ENCODE measurements at regions not wholly inside any gene's neighbourhood (a gene's known extent, or its start where the extent isn't known, plus 50 kb on each side); places are given as distances from the start of the nearest gene placed in this dataset.

DNA sequence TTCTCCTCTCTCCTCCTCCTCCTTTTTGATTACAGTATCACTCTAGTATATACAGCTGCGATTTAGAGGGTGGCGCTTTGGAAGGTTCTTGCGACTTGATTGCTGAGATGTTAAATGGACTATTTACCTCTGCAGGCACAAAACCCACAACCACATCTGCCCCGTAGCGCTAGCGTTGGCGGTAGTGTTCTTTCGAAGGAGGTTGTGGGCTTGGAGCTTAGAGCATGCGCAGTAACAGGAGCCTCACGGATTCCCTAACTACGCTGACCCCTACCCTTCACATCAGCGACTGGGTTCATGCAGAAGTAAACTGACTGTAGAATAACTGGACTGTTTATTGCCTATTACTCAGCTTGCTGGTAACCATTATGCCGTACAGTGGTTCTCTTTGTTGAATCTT lies 58.0 kb downstream of the CGGBP1 start:
- peaks cover 6% of the 10 kb centered on the region for H3K4me1 Mint-ChIP-seq
- no peaks in the 10 kb centered on the region for H3K9me3 Mint-ChIP-seq
- peak; percentile 10 for ATAC-seq (replicated peaks)
- peak overlapping the region; percentile 36 for H3K4me3 Mint-ChIP-seq
- H3K36me3 Mint-ChIP-seq (ENCODE audit: low read depth) = no peaks in the 10 kb centered on the region
- H3K27me3 Mint-ChIP-seq = peaks cover 4% of the 10 kb centered on the region
- no peak overlapping the region for H3K27ac Mint-ChIP-seq

DNA sequence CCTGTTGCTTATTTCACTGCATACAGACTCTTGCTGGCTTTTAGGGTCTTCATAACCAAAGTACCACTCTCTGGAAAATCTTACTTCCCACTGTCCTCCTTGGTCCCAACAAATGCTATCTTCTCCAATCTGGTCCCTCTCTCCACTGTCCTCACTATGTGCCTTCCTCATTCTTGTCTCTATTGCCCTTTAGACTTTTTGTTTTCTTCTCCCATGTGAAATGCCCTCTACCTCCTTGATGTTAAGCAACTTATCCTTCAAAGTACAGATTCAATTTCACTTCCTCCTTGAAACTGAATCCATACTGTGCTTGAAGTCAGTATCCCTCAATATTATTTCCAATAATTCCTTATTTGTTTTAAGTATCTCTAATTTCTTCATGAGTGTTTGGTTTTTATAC lies 60.8 kb downstream of the CGGBP1 start:
- Mint-ChIP-seq H3K4me1 (peaks cover 6% of the 10 kb centered on the region), H3K36me3 (ENCODE audit: low read depth) (no peaks in the 10 kb centered on the region)

GRCh38 chr3:87997298-87997697 lies 61.5 kb downstream of the CGGBP1 start:
- Mint-ChIP-seq H3K27me3 (peaks cover 4% of the 10 kb centered on the region), H3K4me3 (peak overlapping the region; percentile 57), H3K36me3 (ENCODE audit: low read depth) (no peaks in the 10 kb centered on the region), H3K27ac (peak overlapping the region; percentile 21), H3K4me1 (peaks cover 6% of the 10 kb centered on the region), H3K9me3 (no peaks in the 10 kb centered on the region)
- peak; percentile 99 for ATAC-seq (replicated peaks)

More for the DNA sequence above, 60.8 kb downstream of the CGGBP1 start:
- ATAC-seq (replicated peaks) = no peak
- Mint-ChIP-seq H3K27me3 (peaks cover 4% of the 10 kb centered on the region), H3K27ac (peak overlapping the region; percentile 21), H3K9me3 (no peaks in the 10 kb centered on the region), H3K4me3 (no peak overlapping the region)

DNA sequence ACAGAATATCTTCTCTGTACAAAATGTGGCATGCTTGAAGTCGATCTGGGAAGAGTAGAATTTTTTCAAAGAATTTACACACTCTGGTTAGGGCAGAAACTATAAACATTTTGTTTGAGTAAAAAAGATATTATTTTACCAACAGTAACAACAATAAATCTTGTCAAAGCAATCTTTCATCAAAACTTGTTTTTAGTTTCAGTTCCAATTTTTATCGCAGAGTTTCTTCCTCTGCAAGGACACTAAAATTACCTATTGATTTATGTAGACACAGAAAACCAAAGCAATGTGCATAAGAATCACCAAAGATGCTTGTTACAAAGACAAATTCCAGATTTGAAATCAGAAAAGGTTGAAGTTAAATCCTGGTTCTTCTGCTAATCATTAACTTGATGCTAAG lies 61.9 kb downstream of the CGGBP1 start:
- H3K4me3 Mint-ChIP-seq = peak overlapping the region; percentile 57
- peaks cover 4% of the 10 kb centered on the region for H3K27me3 Mint-ChIP-seq
- no peaks in the 10 kb centered on the region for H3K36me3 Mint-ChIP-seq (ENCODE audit: low read depth)
- peaks cover 6% of the 10 kb centered on the region for H3K4me1 Mint-ChIP-seq
- H3K9me3 Mint-ChIP-seq = no peaks in the 10 kb centered on the region
- ATAC-seq (replicated peaks) = no peak
- H3K27ac Mint-ChIP-seq = peak overlapping the region; percentile 21

- no peaks in the 10 kb centered on the region for H3K36me3 Mint-ChIP-seq (ENCODE audit: low read depth)
- no peak for ATAC-seq (replicated peaks)
These were observed 65.2 kb downstream of the CGGBP1 start for GRCh38 chr3:87993566-87993965.

GRCh38 chr3:87987952-87988351 lies 70.9 kb downstream of the CGGBP1 start:
- no peaks in the 10 kb centered on the region for H3K36me3 Mint-ChIP-seq (ENCODE audit: low read depth)
- H3K27me3 Mint-ChIP-seq = no peaks in the 10 kb centered on the region
- ATAC-seq (replicated peaks) = no peak
- no peaks in the 10 kb centered on the region for H3K4me1 Mint-ChIP-seq
- no peak overlapping the region for H3K27ac Mint-ChIP-seq
- H3K4me3 Mint-ChIP-seq = no peak overlapping the region
- H3K9me3 Mint-ChIP-seq = no peaks in the 10 kb centered on the region

More at GRCh38 chr3:87993566-87993965, 65.2 kb downstream of the CGGBP1 start:
- Mint-ChIP-seq H3K27me3 (no peaks in the 10 kb centered on the region), H3K9me3 (no peaks in the 10 kb centered on the region), H3K4me1 (peaks cover 6% of the 10 kb centered on the region), H3K4me3 (no peak overlapping the region), H3K27ac (no peak overlapping the region)

GRCh38 chr3:87982421-87982820 lies 76.4 kb downstream of the CGGBP1 start:
- Mint-ChIP-seq H3K4me3 (no peak overlapping the region), H3K9me3 (no peaks in the 10 kb centered on the region), H3K27me3 (peaks cover 4% of the 10 kb centered on the region), H3K36me3 (ENCODE audit: low read depth) (no peaks in the 10 kb centered on the region), H3K4me1 (no peaks in the 10 kb centered on the region), H3K27ac (no peak overlapping the region)
- ATAC-seq (replicated peaks) = no peak

DNA sequence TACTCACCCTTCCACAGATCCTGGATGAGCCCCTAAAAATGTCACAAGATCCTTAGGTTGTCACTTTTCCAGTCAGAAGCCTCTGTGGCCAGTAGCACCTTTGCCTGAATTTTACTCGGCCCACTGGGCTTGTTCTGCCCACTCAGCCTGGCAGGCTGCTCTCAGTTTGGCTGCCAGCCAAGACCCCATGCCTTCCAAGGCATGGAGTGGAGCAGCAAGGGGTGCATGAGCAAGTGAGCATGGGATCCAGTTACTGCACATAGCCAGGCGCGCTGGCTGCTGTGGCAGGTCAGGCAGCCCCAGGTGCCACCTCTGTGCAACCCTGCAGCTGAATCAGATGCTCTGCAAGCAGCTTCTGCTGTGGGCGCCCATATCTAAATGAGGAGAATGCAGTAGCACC lies 79.3 kb downstream of the CGGBP1 start:
- H3K4me1 Mint-ChIP-seq = no peaks in the 10 kb centered on the region
- no peaks in the 10 kb centered on the region for H3K9me3 Mint-ChIP-seq
- no peaks in the 10 kb centered on the region for H3K36me3 Mint-ChIP-seq (ENCODE audit: low read depth)
- no peak overlapping the region for H3K27ac Mint-ChIP-seq
- peaks cover 8% of the 10 kb centered on the region for H3K27me3 Mint-ChIP-seq
- no peak overlapping the region for H3K4me3 Mint-ChIP-seq
- no peak for ATAC-seq (replicated peaks)

GRCh38 chr3:87977765-87978164 lies 81.0 kb downstream of the CGGBP1 start:
- Mint-ChIP-seq H3K27ac (no peak overlapping the region), H3K27me3 (peaks cover 12% of the 10 kb centered on the region), H3K9me3 (no peaks in the 10 kb centered on the region), H3K4me1 (no peaks in the 10 kb centered on the region), H3K36me3 (ENCODE audit: low read depth) (no peaks in the 10 kb centered on the region), H3K4me3 (no peak overlapping the region)
- no peak for ATAC-seq (replicated peaks)

DNA sequence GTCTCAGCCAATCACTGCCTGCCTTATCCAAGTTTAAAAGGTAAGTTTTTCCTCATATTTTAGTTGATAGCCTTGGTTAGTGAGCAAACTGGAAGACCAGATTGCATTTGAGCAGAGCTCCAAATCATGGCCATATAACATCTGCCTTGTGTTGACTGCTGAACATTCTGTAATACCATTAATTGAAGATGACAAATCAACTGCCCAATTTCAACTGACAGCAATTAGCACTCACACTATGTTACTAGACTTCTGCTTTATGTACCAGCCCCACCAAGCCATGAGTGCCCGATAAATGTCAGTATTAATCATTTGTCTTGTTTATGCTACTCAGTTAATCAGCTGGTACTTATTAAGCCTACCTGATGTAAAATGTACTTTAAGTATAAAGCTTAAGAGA lies 83.1 kb downstream of the CGGBP1 start:
- H3K4me3 Mint-ChIP-seq = no peak overlapping the region
- no peaks in the 10 kb centered on the region for H3K4me1 Mint-ChIP-seq
- no peaks in the 10 kb centered on the region for H3K9me3 Mint-ChIP-seq
- ATAC-seq (replicated peaks) = no peak
- H3K27ac Mint-ChIP-seq = no peak overlapping the region
- peaks cover 12% of the 10 kb centered on the region for H3K27me3 Mint-ChIP-seq
- H3K36me3 Mint-ChIP-seq (ENCODE audit: low read depth) = no peaks in the 10 kb centered on the region

GRCh38 chr3:87973906-87974305 lies 84.9 kb downstream of the CGGBP1 start:
- no peaks in the 10 kb centered on the region for H3K9me3 Mint-ChIP-seq
- H3K27me3 Mint-ChIP-seq = peaks cover 12% of the 10 kb centered on the region
- no peak for ATAC-seq (replicated peaks)
- H3K27ac Mint-ChIP-seq = no peak overlapping the region
- no peaks in the 10 kb centered on the region for H3K36me3 Mint-ChIP-seq (ENCODE audit: low read depth)
- no peaks in the 10 kb centered on the region for H3K4me1 Mint-ChIP-seq
- H3K4me3 Mint-ChIP-seq = no peak overlapping the region

- Mint-ChIP-seq H3K36me3 (ENCODE audit: low read depth) (no peaks in the 10 kb centered on the region), H3K27me3 (peaks cover 8% of the 10 kb centered on the region), H3K27ac (no peak overlapping the region), H3K4me1 (no peaks in the 10 kb centered on the region), H3K9me3 (no peaks in the 10 kb centered on the region), H3K4me3 (no peak overlapping the region)
- no peak for ATAC-seq (replicated peaks)
These were observed 89.2 kb downstream of the CGGBP1 start for GRCh38 chr3:87969620-87970019.

- peaks cover 5% of the 10 kb centered on the region for H3K27me3 Mint-ChIP-seq
- no peaks in the 10 kb centered on the region for H3K9me3 Mint-ChIP-seq
- no peak for ATAC-seq (replicated peaks)
- no peak overlapping the region for H3K27ac Mint-ChIP-seq
- no peaks in the 10 kb centered on the region for H3K4me1 Mint-ChIP-seq
- H3K4me3 Mint-ChIP-seq = no peak overlapping the region
- no peaks in the 10 kb centered on the region for H3K36me3 Mint-ChIP-seq (ENCODE audit: low read depth)
These were observed 90.1 kb downstream of the CGGBP1 start for GRCh38 chr3:87968668-87969067.

GRCh38 chr3:87958289-87958688 lies 100.5 kb downstream of the CGGBP1 start:
- H3K4me1 Mint-ChIP-seq = no peaks in the 10 kb centered on the region
- H3K9me3 Mint-ChIP-seq = no peaks in the 10 kb centered on the region
- H3K4me3 Mint-ChIP-seq = no peak overlapping the region
- ATAC-seq (replicated peaks) = no peak
- H3K27me3 Mint-ChIP-seq = peaks cover 15% of the 10 kb centered on the region
- no peaks in the 10 kb centered on the region for H3K36me3 Mint-ChIP-seq (ENCODE audit: low read depth)
- H3K27ac Mint-ChIP-seq = no peak overlapping the region

- no peak overlapping the region for H3K27ac Mint-ChIP-seq
- no peaks in the 10 kb centered on the region for H3K9me3 Mint-ChIP-seq
- no peak overlapping the region for H3K4me3 Mint-ChIP-seq
- no peaks in the 10 kb centered on the region for H3K36me3 Mint-ChIP-seq (ENCODE audit: low read depth)
- no peaks in the 10 kb centered on the region for H3K4me1 Mint-ChIP-seq
- no peak for ATAC-seq (replicated peaks)
- peaks cover 15% of the 10 kb centered on the region for H3K27me3 Mint-ChIP-seq
These were observed 101.2 kb downstream of the CGGBP1 start for GRCh38 chr3:87957575-87957974.

DNA sequence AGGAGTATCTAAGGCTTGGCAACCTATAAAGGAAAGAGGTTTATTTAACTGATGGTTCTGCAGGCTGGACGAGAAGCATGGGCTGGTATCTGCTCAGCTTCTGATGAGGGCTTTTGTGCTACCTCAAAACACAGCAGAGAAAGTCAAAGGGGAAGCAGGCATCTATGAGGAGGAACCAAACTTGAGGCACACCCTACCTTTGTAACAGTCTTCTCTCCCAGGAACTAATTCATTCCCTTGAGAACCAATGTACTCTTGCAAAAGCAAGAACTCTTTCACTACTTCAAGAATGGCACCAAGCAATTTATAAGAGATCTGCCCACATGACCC lies 109.0 kb downstream of the CGGBP1 start:
- H3K27ac Mint-ChIP-seq = no peak overlapping the region
- ATAC-seq (replicated peaks) = no peak
- H3K27me3 Mint-ChIP-seq = peaks cover 6% of the 10 kb centered on the region
- no peaks in the 10 kb centered on the region for H3K4me1 Mint-ChIP-seq
- H3K36me3 Mint-ChIP-seq (ENCODE audit: low read depth) = no peaks in the 10 kb centered on the region
- H3K9me3 Mint-ChIP-seq = no peaks in the 10 kb centered on the region
- H3K4me3 Mint-ChIP-seq = no peak overlapping the region

Measured in activated T-helper 17 cell treated with anti-CD3 and anti-CD28 coated beads, Interleukin-2, amount 50 U/mL, for 72 hours (primary cell).